GM12864 (cell line): ENCODE measurements at regions not wholly inside any gene's neighbourhood (a gene's known extent, or its start where the extent isn't known, plus 50 kb on each side); places are given as distances from the start of the nearest gene placed in this dataset.
A peak's percentile ranks its signal among the peaks of the same experiment; 100 is the strongest.

ENCODE experiments used
- DNase-seq: peaks from one replicate; pipeline ENCODE4 v3.0.0-alpha.2; 2011; ENCODE audit warnings: low read depth
- H3K4me3 ChIP-seq: 2 replicates; pipeline ENCODE4 v1.5.1; 2011; ENCODE audit warnings: mild to moderate bottlenecking, low read depth, low read length, control low read depth
- TF ChIP-seq, protein P1 (sequence below): IDR thresholded peaks from 2 replicates; pipeline ENCODE4 v1.5.1; 2011; ENCODE audit warnings: low read depth, mild to moderate bottlenecking, moderate library complexity, low read length, control low read depth, inconsistent platforms; ENCODE audit errors: missing control alignments

DNA sequence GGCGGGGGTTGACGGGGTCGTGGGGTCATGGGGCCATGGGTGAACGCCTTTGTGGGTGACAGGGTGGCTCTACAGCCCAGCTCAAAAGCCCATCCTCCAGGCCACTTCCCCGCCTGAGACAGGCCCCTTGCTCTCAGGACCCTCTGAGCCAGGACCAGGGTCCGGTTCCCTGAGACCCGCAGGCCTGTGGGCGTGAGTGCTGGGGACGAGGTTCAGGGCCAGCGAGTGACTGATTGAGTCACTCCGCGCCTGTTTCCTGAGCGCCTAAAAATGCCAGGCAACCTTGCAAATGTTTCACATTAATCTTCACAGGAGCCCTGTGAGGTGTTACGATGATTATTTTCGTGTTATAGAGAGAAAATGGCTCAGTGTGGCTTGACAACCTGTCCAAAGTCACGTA lies 97.8 kb downstream of the ZNF674 start:
- TF ChIP-seq, protein P1, sequence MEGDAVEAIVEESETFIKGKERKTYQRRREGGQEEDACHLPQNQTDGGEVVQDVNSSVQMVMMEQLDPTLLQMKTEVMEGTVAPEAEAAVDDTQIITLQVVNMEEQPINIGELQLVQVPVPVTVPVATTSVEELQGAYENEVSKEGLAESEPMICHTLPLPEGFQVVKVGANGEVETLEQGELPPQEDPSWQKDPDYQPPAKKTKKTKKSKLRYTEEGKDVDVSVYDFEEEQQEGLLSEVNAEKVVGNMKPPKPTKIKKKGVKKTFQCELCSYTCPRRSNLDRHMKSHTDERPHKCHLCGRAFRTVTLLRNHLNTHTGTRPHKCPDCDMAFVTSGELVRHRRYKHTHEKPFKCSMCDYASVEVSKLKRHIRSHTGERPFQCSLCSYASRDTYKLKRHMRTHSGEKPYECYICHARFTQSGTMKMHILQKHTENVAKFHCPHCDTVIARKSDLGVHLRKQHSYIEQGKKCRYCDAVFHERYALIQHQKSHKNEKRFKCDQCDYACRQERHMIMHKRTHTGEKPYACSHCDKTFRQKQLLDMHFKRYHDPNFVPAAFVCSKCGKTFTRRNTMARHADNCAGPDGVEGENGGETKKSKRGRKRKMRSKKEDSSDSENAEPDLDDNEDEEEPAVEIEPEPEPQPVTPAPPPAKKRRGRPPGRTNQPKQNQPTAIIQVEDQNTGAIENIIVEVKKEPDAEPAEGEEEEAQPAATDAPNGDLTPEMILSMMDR, result no peak
- H3K4me3 ChIP-seq, result peak overlapping the region; percentile 95
- DNase-seq, result no peak

DNA sequence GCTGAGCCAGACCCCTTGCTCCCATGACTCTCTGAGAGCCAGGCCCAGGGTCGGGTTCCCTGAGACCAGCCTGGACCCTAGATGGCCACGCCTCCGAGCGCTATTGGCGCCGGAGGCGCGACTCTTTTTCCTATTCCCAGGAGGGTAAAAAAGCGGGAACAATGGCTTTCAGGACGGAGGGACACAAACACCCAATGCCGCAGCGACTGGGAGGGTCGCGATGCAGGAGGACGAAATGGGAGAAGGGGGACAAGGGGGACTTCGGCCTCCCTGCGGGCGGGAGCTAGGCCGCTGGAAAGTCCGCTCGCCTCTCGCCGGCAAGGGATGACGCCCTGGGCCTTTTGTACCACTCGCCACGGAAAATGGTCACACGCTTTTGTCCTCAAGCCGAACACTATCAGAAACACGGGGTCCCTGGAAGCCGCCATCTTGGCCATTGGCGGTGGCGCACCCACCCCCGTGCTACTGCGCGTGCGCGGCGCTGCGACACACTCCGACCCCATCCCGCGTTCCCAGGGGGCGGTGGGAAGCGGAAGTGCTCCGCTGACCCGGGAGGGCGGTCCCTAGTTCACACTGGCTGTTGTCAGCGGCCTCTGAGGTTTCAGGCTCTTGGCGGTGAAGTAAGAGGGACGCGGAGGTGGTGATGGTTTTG lies 98.4 kb downstream of the ZNF674 start:
- TF ChIP-seq, protein P1, result no peak
- peak; percentile 49 for DNase-seq
- H3K4me3 ChIP-seq, result peak overlapping the region; percentile 95

DNA sequence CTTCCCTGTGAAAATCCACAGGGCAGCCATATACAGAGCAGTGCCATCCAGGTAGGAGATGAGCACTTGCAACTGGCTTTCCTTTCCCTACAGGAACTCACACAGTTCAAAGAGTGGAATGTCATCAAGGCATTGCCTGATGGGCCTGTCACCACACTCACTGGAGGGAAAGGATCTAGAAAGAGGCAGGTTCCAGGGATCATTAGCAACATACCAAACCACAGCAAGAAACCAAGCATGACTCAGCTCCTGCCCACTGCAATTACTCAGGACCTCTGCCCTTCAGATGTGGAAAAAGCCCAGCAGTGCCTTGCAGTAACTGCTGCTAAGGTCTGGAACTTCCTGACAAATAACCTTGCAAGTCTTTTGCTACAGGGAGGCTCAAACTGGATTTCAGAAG lies 101.2 kb downstream of the ZNF674 start:
- TF ChIP-seq, protein P1, result no peak
- H3K4me3 ChIP-seq, result no peak overlapping the region
- DNase-seq, result no peak

DNA sequence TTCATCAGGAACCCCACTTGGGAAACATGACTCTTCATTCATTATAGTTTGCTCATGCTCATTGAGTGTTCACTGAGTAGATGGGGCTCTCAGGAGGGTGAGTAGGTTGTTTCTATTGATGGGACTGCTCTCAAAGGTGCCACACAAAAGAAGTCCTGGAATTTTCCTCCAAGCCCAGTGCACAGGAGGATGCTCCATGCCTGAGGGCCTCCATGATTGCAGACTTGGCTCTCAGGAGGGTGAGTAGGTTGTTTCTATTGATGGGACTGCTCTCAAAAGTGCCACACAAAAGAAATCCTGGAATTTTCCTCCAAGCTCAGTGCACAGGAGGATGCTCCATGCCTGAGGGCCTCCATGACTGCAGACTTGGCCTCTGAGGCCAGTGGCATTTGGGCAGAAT lies 108.5 kb downstream of the ZNF674 start:
- TF ChIP-seq, protein P1, result no peak
- no peak overlapping the region for H3K4me3 ChIP-seq
- DNase-seq, result no peak

DNA sequence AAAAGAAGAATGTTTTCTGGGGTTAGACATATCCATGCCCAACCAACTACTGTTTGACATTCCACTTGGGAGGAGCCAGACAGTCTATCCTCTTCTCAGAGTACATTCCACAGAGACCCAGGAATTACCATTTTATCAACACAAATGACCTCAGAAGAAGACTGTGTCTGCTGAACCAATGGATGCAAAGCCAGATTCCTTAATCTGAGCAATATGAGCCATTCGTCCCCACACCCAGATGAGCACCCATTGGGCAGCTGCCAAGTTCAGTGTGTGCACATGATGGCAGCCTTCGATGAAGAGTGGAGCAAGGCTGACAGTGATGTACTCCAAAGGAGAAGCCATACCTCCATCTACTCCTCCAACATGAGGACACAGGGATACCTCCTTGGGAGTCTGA lies 111.3 kb downstream of the ZNF674 start:
- H3K4me3 ChIP-seq, result no peak overlapping the region
- TF ChIP-seq, protein P1, result no peak
- DNase-seq, result no peak

DNA sequence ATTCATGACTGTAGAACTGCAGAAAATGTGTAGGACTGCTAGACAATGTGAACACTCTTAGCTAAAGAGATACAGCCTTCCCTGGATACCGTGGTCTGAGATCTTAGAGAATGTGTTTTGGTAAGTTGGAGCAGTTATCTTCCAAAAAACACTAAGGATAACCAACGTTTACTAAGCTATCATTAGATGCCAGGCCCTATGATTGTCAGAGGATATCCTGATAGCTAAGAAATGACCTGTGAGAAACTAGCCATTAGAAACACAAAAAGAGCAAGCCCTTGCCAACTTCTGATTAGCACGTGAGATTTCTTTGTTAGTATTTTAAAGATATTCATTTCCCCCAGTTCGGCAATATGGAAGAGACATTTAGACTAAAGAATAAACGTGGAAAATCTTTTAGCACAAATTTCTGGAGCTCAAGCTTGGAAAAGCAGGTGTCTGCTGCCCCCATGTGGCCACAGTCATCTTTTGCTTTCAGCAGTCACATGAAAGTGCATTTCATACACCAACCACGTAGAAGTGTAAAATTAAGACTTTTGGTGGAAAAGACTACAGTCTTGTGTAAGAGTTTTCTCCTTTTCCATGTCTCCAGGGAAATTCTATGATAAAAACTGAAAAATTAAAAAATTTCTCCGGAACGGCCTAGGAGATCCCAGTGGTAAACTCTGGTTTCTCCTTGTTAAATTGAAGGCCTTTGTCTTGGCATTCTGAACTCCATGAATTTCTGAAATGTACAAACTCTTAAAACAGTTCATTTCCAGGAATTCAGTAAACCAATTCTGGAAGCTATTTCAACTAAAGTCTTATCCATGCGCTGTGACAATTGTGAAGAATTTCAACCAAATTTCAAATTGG lies 136.4 kb downstream of the ZNF674 start:
- no peak overlapping the region for H3K4me3 ChIP-seq
- TF ChIP-seq, protein P1, result peak; percentile 64
- peak; percentile 4 for DNase-seq
